ENCODE measurements at regions not wholly inside any gene's neighbourhood (a gene's known extent, or its start where the extent isn't known, plus 50 kb on each side); places are given as distances from the start of the nearest gene placed in this dataset.
"Not testable (repeated sequence)": the region's sequence is repeated elsewhere in the genome, so short reads cannot be mapped to it uniquely, and the experiment has no call there.

DNA sequence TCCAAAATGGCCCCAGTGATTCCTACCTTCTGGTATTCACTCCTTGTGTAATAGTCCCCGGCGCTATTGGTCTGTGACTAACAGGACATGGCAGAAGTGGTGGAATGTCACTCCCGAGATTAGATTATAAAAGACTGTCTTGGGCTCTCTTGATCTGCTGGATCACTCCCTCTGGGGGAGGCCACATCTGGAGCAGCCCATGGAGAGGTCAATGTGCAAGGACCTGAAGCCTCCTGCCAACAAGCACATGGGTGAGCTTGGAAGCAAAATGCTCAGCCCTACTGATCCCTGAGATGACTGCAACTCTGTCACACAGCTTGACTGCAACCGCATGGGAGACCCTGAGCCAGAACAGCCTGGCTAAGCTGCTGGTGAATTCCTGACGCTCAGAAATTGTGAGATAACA, 94.3 kb upstream of the GLI2 start:
- no peaks in the 10 kb centered on the region for H3K4me1 Mint-ChIP-seq (ENCODE audit: low read depth)
- no peak overlapping the region for H3K27ac Mint-ChIP-seq
- peaks cover 7% of the 10 kb centered on the region for H3K27me3 Mint-ChIP-seq (ENCODE audit: low read depth)
- no peaks in the 10 kb centered on the region for H3K36me3 Mint-ChIP-seq (ENCODE audit: low read depth)
- no peak overlapping the region for H3K4me3 Mint-ChIP-seq
- H3K9me3 Mint-ChIP-seq = no peaks in the 10 kb centered on the region

DNA sequence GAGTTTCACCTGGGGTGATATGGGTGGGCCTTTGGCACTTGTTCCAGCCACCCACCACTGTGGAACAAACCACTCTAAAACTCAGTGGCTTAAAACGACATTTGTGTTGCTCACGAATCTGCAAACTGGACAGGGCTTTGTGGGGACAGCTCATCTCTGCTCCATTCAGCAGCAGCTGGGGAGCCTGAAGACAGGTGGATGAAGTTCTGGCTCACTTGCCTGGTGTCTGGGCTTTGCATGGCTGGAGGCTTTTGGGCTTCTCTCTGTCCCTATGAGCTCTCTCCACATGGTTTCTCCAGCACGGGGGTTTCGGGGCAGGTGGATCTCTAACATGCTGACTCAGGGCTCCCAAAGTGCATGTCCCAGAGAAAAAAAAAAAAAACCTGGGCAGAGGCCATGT, 93.0 kb upstream of the GLI2 start:
- Mint-ChIP-seq H3K4me3 (no peak overlapping the region), H3K9me3 (no peaks in the 10 kb centered on the region), H3K4me1 (ENCODE audit: low read depth) (no peaks in the 10 kb centered on the region), H3K27me3 (ENCODE audit: low read depth) (peaks cover 7% of the 10 kb centered on the region), H3K27ac (no peak overlapping the region), H3K36me3 (ENCODE audit: low read depth) (no peaks in the 10 kb centered on the region)

DNA sequence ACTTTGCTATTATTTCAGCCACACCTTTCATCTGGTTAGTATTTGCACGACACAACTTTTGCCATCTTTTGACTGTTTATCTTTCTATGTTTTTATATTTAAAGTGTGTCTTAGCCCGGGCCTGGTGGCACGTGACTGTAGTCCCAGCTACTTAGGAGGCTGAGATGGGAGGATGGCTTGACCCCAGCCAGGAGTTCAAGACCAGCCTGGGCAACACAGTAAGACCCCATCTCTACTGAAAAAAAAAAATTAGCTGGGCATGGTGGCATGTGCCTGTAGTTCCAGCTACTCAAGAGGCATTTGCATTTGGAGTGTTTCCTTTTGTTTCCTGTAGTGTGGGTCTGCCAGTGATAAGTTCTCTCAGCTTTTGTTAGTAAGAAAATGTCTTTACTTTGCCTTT, 88.7 kb upstream of the GLI2 start:
- Mint-ChIP-seq H3K4me1 (ENCODE audit: low read depth) (no peaks in the 10 kb centered on the region), H3K27me3 (ENCODE audit: low read depth) (peaks cover 3% of the 10 kb centered on the region), H3K9me3 (peaks cover 20% of the 10 kb centered on the region), H3K27ac (no peak overlapping the region), H3K4me3 (no peak overlapping the region), H3K36me3 (ENCODE audit: low read depth) (peaks cover 2% of the 10 kb centered on the region)

DNA sequence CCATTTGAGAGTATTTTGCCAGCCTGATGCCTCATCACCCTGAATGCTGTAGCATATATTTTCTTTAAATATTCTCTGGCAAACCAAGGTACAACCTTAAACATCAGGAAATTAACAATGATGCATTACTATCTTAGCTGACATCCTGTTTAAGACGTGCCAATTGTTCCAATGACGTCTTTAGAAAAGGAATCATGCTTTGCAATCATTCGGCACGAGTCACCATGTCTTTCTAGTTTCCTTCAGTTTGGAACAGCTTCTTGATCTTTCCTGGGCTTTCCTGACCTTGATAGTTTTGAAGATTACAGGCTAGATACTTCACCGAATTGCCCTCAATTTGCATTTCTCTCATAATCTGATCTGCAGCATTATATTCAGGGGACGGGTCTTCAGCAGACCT, 88.2 kb upstream of the GLI2 start:
- H3K27me3 Mint-ChIP-seq (ENCODE audit: low read depth) = peaks cover 6% of the 10 kb centered on the region
- no peak overlapping the region for H3K27ac Mint-ChIP-seq
- H3K4me3 Mint-ChIP-seq = no peak overlapping the region
- peaks cover 20% of the 10 kb centered on the region for H3K9me3 Mint-ChIP-seq
- peaks cover 2% of the 10 kb centered on the region for H3K36me3 Mint-ChIP-seq (ENCODE audit: low read depth)
- H3K4me1 Mint-ChIP-seq (ENCODE audit: low read depth) = no peaks in the 10 kb centered on the region

DNA sequence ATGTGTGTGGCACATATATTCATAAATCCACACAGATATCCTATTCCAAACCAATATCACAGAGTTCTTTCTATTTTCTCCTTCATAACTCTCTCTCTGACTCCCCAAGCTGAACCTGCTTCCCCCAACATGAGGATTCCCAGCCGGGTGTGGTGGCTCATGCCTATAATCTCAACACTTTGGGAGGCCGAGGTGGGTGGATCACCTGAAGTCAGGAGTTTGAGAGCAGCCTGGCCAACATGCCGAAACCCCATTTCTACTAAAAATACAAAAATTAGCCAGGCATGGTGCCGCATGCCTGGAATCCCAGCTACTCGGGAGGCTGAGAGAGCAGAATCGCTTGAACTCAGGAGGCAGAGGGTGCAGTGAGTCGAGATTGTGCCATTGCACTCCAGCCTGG, 86.3 kb upstream of the GLI2 start:
- not testable (repeated sequence) for H3K27ac Mint-ChIP-seq; H3K4me3 Mint-ChIP-seq; H3K4me1 Mint-ChIP-seq (ENCODE audit: low read depth); H3K36me3 Mint-ChIP-seq (ENCODE audit: low read depth)
- Mint-ChIP-seq H3K27me3 (ENCODE audit: low read depth) (peaks cover 14% of the 10 kb centered on the region), H3K9me3 (peaks cover 24% of the 10 kb centered on the region)

DNA sequence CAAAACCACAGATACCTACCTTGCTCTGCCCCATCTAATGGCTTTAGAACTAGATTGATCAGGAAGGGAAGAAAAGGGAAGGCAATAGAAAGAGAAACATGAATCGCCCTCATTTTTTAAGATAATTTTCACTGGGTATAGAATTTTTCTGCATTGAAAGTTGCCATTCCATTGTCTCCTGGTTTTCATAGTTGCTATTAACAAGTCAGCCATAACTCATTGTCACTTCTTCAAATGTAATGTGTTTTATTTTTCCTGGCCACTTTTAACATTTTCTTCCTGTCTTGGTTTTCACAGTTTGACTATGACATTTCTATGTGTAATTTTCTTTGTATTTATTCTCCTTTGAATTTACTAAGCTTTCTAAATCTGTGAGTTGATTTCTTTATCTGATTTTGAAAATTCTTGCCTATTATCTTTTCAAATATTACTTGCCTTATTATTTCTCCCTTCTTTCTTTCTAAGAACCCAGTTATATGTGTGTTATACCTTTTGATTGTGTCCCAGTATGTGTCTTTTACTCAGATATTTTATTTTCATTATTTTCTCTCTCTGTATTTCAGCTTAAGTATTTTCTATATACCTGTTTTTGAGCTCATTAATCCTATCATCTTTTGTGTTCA, 85.5 kb upstream of the GLI2 start:
- Mint-ChIP-seq H3K4me1 (ENCODE audit: low read depth) (no peaks in the 10 kb centered on the region), H3K4me3 (no peak overlapping the region), H3K27ac (no peak overlapping the region), H3K36me3 (ENCODE audit: low read depth) (peaks cover 2% of the 10 kb centered on the region), H3K9me3 (peaks cover 24% of the 10 kb centered on the region), H3K27me3 (ENCODE audit: low read depth) (peaks cover 14% of the 10 kb centered on the region)

DNA sequence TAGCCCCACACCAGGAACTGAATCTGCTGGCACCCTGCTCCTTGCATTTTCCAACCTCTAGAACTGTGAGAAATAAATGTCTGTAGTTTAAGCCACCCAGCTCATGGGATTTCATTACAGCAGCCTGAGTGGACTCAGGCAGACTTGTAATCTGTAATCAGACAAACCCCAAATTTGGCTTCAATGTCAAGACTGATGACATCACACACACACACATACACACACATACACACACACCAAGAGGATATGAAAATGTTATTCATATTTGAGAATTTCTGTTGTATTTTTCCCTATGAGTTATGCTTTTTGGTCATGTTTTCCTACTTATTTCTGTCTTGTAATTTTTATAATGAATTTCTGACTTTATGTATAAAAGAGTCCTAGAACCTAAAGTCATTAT, 83.8 kb upstream of the GLI2 start:
- no peaks in the 10 kb centered on the region for H3K4me1 Mint-ChIP-seq (ENCODE audit: low read depth)
- H3K27me3 Mint-ChIP-seq (ENCODE audit: low read depth) = peaks cover 14% of the 10 kb centered on the region
- H3K4me3 Mint-ChIP-seq = no peak overlapping the region
- H3K9me3 Mint-ChIP-seq = peaks cover 24% of the 10 kb centered on the region
- no peak overlapping the region for H3K27ac Mint-ChIP-seq
- peaks cover 2% of the 10 kb centered on the region for H3K36me3 Mint-ChIP-seq (ENCODE audit: low read depth)

DNA sequence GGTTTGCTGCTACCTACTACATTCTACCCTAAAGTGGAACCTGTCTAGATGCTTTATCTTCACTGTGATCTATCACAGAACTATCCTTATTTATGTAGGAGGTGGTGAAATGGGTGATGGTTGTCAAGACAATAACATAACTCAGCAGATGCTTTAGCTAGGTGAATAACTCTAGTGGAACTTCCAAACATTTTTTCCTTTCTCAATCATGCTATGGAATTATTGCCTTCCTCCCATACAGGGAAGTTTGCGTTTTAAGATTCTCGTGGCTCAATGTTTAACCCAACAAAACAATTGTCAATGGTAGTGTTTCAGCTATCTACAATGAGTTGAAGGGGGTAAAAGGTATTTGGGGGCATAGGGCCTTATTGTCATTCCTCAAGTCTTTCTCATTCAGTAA, 82.6 kb upstream of the GLI2 start:
- H3K4me3 Mint-ChIP-seq = no peak overlapping the region
- H3K27ac Mint-ChIP-seq = no peak overlapping the region
- H3K4me1 Mint-ChIP-seq (ENCODE audit: low read depth) = no peaks in the 10 kb centered on the region
- H3K27me3 Mint-ChIP-seq (ENCODE audit: low read depth) = peaks cover 14% of the 10 kb centered on the region
- peaks cover 24% of the 10 kb centered on the region for H3K9me3 Mint-ChIP-seq
- peaks cover 2% of the 10 kb centered on the region for H3K36me3 Mint-ChIP-seq (ENCODE audit: low read depth)

DNA sequence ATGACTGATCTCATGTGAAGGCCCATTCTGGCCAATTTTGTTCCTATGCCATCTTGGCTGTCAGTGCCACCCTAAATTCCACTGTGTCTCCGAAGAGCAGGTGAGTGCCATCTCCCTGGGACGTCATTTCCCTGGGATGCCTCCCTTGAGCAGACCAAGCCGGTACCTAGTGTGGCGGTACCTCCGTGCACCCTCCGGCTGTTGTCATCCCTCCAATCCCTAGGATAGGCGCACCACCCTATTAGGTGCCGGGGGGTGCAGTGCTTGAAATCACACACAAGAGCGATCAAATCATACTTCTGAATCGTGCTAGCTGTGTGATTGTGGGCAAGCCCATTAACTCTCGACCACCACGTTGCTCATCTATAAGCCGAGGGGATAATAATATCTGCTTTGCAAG, 81.8 kb upstream of the GLI2 start:
- peaks cover 24% of the 10 kb centered on the region for H3K9me3 Mint-ChIP-seq
- no peak overlapping the region for H3K4me3 Mint-ChIP-seq
- no peaks in the 10 kb centered on the region for H3K4me1 Mint-ChIP-seq (ENCODE audit: low read depth)
- H3K27ac Mint-ChIP-seq = no peak overlapping the region
- H3K27me3 Mint-ChIP-seq (ENCODE audit: low read depth) = peaks cover 14% of the 10 kb centered on the region
- H3K36me3 Mint-ChIP-seq (ENCODE audit: low read depth) = peaks cover 2% of the 10 kb centered on the region

DNA sequence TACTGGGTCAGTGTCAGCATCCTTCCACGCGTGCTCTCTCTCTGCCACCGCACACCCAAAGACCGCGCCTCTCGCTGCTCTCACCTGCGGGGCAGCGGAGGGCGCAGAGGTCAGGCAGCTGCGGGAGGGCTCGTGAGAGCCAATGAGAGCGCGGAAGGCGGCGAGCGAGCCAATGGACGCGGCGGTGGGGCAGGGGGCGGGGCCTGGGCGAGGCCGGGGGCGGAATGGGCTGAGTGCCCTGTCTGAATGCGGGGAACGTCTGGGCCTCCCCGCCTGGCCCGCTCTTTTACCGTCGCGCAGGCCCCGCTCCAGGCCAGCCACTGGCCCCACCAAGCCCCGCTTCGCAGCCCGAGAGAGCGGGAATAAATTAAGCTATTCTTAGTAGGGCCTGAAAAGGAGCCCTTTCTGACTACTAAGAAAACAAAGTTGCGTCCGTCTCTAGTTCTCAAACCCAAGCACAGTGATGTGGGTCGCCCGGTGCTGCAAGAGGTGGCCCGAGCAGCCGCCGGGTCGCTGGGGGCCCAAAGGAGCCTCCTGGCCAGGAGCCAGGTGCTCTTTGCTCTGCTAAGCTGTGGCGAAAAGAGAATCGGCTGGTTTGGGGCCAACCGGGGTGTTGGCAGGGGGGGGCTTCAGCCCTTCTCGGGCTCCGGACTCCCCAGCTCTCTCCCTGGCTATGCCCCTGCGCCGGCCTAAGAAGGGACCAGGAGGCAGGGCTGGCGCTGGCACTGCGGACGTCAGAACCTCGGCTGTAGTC, 81.1 kb upstream of the GLI2 start:
- Mint-ChIP-seq H3K36me3 (ENCODE audit: low read depth) (peaks cover 2% of the 10 kb centered on the region), H3K27ac (no peak overlapping the region), H3K27me3 (ENCODE audit: low read depth) (peaks cover 14% of the 10 kb centered on the region), H3K4me1 (ENCODE audit: low read depth) (no peaks in the 10 kb centered on the region), H3K4me3 (no peak overlapping the region), H3K9me3 (peaks cover 20% of the 10 kb centered on the region)

DNA sequence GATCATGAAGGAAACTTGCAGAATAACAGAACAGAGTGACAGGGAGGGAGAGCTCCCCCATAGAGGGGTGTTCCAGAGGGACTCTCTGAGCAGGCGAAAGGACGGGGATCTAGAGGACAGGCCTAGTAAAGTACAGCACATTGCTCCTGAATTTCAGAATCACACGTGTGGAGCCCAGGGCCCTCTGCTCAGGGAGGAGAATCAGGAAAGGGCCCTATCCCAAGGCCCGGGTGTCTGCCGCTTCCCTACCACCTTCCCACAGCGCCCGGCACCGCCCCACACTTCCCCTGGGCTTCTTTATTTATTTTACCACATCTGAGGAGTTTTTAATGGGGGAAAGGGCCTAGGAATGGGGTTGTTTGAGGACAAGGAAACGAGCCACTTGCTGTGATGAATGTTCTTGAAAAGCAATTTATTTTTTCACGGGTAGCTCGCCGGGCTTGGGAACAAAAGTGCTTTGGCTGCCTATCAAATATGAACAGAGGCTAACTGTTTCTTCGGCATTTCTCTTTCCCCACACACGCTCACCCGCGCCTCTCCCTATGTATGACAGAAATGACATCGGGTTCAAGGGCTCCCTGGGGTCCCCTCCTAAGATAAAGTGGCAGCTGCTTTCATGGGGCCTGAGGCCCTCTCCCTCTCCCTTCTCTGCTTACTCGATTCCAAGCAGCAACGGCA, 79.3 kb upstream of the GLI2 start:
- Mint-ChIP-seq H3K4me1 (ENCODE audit: low read depth) (no peaks in the 10 kb centered on the region), H3K4me3 (no peak overlapping the region), H3K27ac (no peak overlapping the region), H3K27me3 (ENCODE audit: low read depth) (peaks cover 11% of the 10 kb centered on the region), H3K36me3 (ENCODE audit: low read depth) (no peaks in the 10 kb centered on the region), H3K9me3 (peaks cover 4% of the 10 kb centered on the region)

DNA sequence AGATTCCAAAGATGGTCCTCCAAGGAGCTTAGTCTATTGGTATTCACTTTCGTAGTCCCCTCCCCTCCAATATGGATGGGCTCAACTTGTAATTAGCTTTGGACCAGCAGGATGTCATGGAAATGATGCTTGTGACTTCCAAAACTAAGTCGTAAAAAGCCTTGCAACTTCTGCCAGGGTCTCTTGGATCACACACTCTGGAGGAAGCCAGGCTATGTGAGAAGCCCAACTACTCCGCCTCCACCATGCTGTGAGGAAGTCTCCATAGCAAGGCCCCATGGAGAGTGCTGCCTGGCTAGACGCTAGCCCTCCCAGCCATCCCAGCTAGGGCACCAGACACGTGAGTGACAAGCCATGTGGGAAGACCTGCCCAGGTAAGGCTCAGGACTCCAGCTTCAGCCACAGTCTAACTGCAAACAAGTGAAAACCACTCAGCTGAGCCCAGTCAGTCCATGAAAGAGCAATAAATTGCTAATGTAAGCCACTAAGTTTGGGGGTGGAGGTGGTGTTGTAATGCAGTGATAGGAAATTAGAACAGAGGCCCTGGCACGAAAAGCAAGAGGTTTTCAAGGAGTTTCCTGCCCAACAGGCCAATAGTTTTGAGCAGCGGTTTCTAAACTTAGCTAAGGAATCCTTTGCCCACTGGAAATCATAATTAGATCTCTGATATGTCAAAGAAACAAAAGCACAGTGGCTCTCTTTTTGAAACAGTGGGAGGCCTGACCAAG, 77.5 kb upstream of the GLI2 start:
- Mint-ChIP-seq H3K9me3 (no peaks in the 10 kb centered on the region), H3K36me3 (ENCODE audit: low read depth) (no peaks in the 10 kb centered on the region), H3K4me1 (ENCODE audit: low read depth) (no peaks in the 10 kb centered on the region), H3K4me3 (no peak overlapping the region), H3K27me3 (ENCODE audit: low read depth) (peaks cover 12% of the 10 kb centered on the region), H3K27ac (no peak overlapping the region)

DNA sequence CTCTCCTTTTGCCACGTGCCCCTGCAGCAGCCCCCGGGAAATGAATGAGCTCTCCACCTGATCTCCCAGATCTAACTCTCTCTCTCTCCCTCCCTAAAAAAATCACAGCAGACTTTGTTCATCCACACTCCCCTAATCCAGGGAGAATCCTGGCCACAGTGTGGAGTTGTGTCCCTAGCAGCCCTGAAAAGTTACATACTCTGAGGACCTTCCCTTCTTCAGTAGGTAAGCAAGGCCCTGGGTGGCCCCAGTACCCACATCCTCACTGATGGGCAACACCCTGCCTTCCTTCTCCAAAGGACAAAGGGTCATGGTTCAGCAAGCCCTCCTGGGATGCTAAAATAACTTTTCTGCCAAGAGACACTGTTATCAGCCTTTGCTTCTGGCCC, 76.9 kb upstream of the GLI2 start:
- H3K36me3 Mint-ChIP-seq (ENCODE audit: low read depth) = no peaks in the 10 kb centered on the region
- no peaks in the 10 kb centered on the region for H3K4me1 Mint-ChIP-seq (ENCODE audit: low read depth)
- no peaks in the 10 kb centered on the region for H3K9me3 Mint-ChIP-seq
- no peak overlapping the region for H3K4me3 Mint-ChIP-seq
- no peak overlapping the region for H3K27ac Mint-ChIP-seq
- peaks cover 10% of the 10 kb centered on the region for H3K27me3 Mint-ChIP-seq (ENCODE audit: low read depth)

DNA sequence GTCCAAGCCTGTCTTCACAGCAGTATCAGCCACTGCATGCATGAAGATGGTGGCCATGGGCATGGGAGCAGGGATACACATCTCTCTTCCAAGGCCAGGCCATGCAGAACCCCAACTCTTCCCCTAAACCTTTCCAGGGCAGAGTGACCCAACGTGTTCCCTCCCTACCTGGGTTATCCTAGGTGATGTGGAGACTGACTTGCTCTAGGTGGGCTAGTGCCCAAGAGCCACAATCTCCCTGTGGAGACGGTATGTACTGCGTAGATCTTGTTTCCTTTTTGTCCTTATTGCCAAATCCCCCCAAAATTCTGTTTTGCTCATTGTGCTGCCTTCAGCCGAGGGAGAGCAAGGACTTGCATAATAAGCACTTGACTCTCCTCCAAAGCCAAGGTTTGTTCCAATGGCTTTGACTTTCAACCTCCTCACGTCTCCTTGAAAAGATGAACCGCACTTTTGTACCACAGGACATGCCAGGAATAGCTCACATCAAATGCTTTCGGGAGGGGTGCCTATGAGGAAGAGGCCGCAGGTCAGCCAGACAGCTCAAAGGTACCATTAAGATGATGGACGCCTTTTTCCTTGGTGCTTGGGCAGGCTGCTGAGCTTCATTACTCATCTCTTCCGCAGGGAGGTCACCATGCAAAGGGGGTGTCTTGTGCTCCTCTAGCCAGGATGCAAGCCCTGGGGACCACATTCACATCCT, 76.2 kb upstream of the GLI2 start:
- Mint-ChIP-seq H3K9me3 (no peaks in the 10 kb centered on the region), H3K4me3 (no peak overlapping the region), H3K27ac (no peak overlapping the region), H3K4me1 (ENCODE audit: low read depth) (no peaks in the 10 kb centered on the region), H3K36me3 (ENCODE audit: low read depth) (no peaks in the 10 kb centered on the region), H3K27me3 (ENCODE audit: low read depth) (peaks cover 10% of the 10 kb centered on the region)
